ENCODE measurements at regions not wholly inside any gene's neighbourhood (a gene's known extent, or its start where the extent isn't known, plus 50 kb on each side); places are given as distances from the start of the nearest gene placed in this dataset.

DNA sequence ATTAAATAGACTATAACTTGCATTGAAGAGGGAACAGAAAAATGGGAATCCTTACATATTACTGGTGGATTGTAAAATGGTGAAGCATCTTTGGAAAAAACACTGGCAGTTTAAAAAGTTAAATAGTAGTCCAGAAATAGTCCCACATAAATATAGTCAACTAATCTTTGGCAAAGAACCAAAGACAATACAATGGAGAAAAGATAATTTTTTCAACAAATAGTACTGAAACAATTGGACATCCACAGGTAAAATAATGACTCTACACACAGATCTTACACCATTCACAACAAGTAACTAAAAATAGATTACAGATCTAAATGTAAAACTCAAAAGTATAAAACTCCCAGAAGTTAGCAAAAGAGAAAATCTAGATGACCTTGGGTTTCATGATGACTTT is 259.1 kb upstream of the CEP162 start:
- Histone ChIP-seq H3K79me2 (ENCODE audit: control insufficient read depth in 1 of 2, insufficient read depth in 2 of 2, low read length in 2 of 2) (no peaks in the 10 kb centered on the region), H3K9me3 (ENCODE audit: insufficient read depth in 2 of 2, low read depth in 1 of 2, low read length in 1 of 2) (peaks cover 6 to 12% of the 10 kb centered on the region in 2 experiments), H3K4me1 (replicated peaks in 1 of 4; ENCODE audit: control insufficient read depth in 3 of 4, insufficient read depth in 4 of 4, low read length in 3 of 4) (no peaks in the 10 kb centered on the region), H3K4me3 (ENCODE audit: extremely low read depth in 1 of 4, insufficient read depth in 2 of 4, low read depth in 3 of 4, low read length in 4 of 4) (no peak overlapping the region), H3K79me1 (ENCODE audit: low read depth, low read length) (no peaks in the 10 kb centered on the region), H2BK12ac (ENCODE audit: low read depth, low read length) (no peak overlapping the region), H3K4me2 (ENCODE audit: insufficient read depth in 1 of 2, low read depth in 2 of 2, low read length in 2 of 2) (no peak overlapping the region), H3K18ac (ENCODE audit: extremely low read depth, low read length) (no peak overlapping the region), H2BK120ac (replicated peaks; ENCODE audit: low read depth, low read length) (no peak overlapping the region), H2BK5ac (ENCODE audit: low read depth, low read length) (no peak overlapping the region), H3K14ac (ENCODE audit: insufficient read length) (no peak overlapping the region), H3K27me3 (replicated peaks in 1 of 4; ENCODE audit: control insufficient read depth in 3 of 4, extremely low read depth in 1 of 4, insufficient read depth in 3 of 4, low read length in 3 of 4) (no peaks in the 10 kb centered on the region), H4K5ac (ENCODE audit: insufficient read length, low read depth, low read length) (no peak overlapping the region), H4K8ac (ENCODE audit: extremely low read depth, insufficient read depth, low read length) (no peak overlapping the region), H2AFZ (ENCODE audit: low read length) (no peak overlapping the region), H3K23me2 (ENCODE audit: low read depth, low read length) (no peaks in the 10 kb centered on the region; the same call in 1 of the 2 replicates), H3K36me3 (ENCODE audit: control insufficient read depth in 2 of 4, insufficient read depth in 4 of 4, low read length in 3 of 4) (no peaks in the 10 kb centered on the region), H3K4ac (replicated peaks; ENCODE audit: insufficient read length, low read depth, low read length) (no peak overlapping the region), H4K20me1 (replicated peaks in 1 of 2; ENCODE audit: control insufficient read depth in 1 of 2, insufficient read depth in 2 of 2, low read length in 2 of 2) (no peaks in the 10 kb centered on the region), H3K27ac (ENCODE audit: low read depth, low read length) (no peak overlapping the region), H3K23ac (ENCODE audit: insufficient read length) (no peak overlapping the region), H2BK20ac (ENCODE audit: low read length) (no peak overlapping the region), H3K56ac (replicated peaks; ENCODE audit: insufficient read length, low read depth, low read length) (no peak overlapping the region), H2AK5ac (ENCODE audit: low read depth, low read length) (no peak overlapping the region), H3K9ac (replicated peaks in 1 of 4; ENCODE audit: extremely low read depth in 1 of 4, low read depth in 3 of 4, low read length in 3 of 4) (no peak overlapping the region), H2BK15ac (ENCODE audit: low read length) (no peak overlapping the region), H4K91ac (replicated peaks; ENCODE audit: insufficient read length, low read length) (no peak overlapping the region)
- DNase-seq (ENCODE audit: low read depth in 1 of 2, low spot score in 2 of 2) (no peak), FAIRE-seq (no peak)
- ChIA-PET POLR2A (ENCODE audit: partially characterized antibody) (no interaction called here), CTCF (ENCODE audit: partially characterized antibody) (no interaction called here)
- TF ChIP-seq BACH1 (IDR thresholded peaks at IDR 0.05; ENCODE audit: low read length) = no peak
- no peak for TF ChIP-seq YY1 (IDR thresholded peaks at IDR 0.05; ENCODE audit: low read depth, low read length)
- no peak for TF ChIP-seq TAF7 (optimal IDR thresholded peaks at IDR 0.05; ENCODE audit: borderline replicate concordance, low read depth, low read length)
- TF ChIP-seq, protein P1, sequence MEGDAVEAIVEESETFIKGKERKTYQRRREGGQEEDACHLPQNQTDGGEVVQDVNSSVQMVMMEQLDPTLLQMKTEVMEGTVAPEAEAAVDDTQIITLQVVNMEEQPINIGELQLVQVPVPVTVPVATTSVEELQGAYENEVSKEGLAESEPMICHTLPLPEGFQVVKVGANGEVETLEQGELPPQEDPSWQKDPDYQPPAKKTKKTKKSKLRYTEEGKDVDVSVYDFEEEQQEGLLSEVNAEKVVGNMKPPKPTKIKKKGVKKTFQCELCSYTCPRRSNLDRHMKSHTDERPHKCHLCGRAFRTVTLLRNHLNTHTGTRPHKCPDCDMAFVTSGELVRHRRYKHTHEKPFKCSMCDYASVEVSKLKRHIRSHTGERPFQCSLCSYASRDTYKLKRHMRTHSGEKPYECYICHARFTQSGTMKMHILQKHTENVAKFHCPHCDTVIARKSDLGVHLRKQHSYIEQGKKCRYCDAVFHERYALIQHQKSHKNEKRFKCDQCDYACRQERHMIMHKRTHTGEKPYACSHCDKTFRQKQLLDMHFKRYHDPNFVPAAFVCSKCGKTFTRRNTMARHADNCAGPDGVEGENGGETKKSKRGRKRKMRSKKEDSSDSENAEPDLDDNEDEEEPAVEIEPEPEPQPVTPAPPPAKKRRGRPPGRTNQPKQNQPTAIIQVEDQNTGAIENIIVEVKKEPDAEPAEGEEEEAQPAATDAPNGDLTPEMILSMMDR (IDR thresholded peaks at IDR 0.05; ENCODE audit: control extremely low read depth in 1 of 3, insufficient read depth in 1 of 3, low read depth in 1 of 3, low read length in 3 of 3) = no peak
- TF ChIP-seq TEAD4 (IDR thresholded peaks at IDR 0.05; ENCODE audit: low read depth, low read length) = no peak
- TF ChIP-seq TCF12 (IDR thresholded peaks at IDR 0.05; ENCODE audit: low read depth, low read length) = no peak
- no peak for TF ChIP-seq CHD2 (IDR thresholded peaks at IDR 0.05; ENCODE audit: low read length)
- TF ChIP-seq FOSL1 (IDR thresholded peaks at IDR 0.05; ENCODE audit: insufficient read depth, low read depth, low read length) = no peak

Data from H1 (cell line).